GM23338 (cell line): ENCODE measurements at regions not wholly inside any gene's neighbourhood (a gene's known extent, or its start where the extent isn't known, plus 50 kb on each side); places are given as distances from the start of the nearest gene placed in this dataset.

Source experiments
- ATAC-seq: fragments of 200-7000 bp; cut with Tn5 transposase; 3 replicates; pipeline ENCODE4 v1.9.1; 2020
- DNase-seq: peaks from one replicate; pipeline ENCODE4 v3.0.0-alpha.2; 2015; ENCODE audit warnings: low spot score
- H2AFZ ChIP-seq: fragments of 200-600 bp; sonication (generic); 2 replicates; pipeline ENCODE4 v1.8.0; 2016; ENCODE audit warnings: antibody characterized with exemption, mild to moderate bottlenecking, moderate library complexity
- H3F3A ChIP-seq: fragments of 200-600 bp; sonication (generic); replicated peaks from 2 replicates; pipeline ENCODE4 v1.8.0; 2017; ENCODE audit warnings: antibody characterized with exemption, mixed run types, low read depth
- H3K27ac ChIP-seq: fragments of 200-600 bp; sonication (generic); 2 replicates; pipeline ENCODE4 v1.6.1; 2016; ENCODE audit warnings: low read depth
- H3K27me3 ChIP-seq: fragments of 200-600 bp; sonication (generic); 2 replicates; pipeline ENCODE4 v1.8.0; 2016; ENCODE audit warnings: mild to moderate bottlenecking, mixed run types, moderate library complexity; ENCODE audit not compliant: insufficient read depth
- H3K36me3 ChIP-seq: fragments of 200-600 bp; sonication (generic); 2 replicates; pipeline ENCODE4 v1.8.0; 2016; ENCODE audit warnings: mild to moderate bottlenecking; ENCODE audit not compliant: insufficient read depth
- H3K4me1 ChIP-seq: fragments of 200-600 bp; sonication (generic); 2 replicates; pipeline ENCODE4 v1.8.0; 2016; ENCODE audit warnings: mild to moderate bottlenecking, moderate library complexity; ENCODE audit not compliant: insufficient read depth
- H3K4me2 ChIP-seq: fragments of 200-600 bp; sonication (generic); 2 replicates; pipeline ENCODE4 v1.7.1; 2017; ENCODE audit warnings: mixed run types
- H3K4me3 ChIP-seq: fragments of 200-600 bp; sonication (generic); 2 replicates; pipeline ENCODE4 v1.6.1; 2016; ENCODE audit warnings: mixed run types
- H3K79me2 ChIP-seq: fragments of 200-600 bp; sonication (generic); replicated peaks from 2 replicates; pipeline ENCODE4 v1.8.0; 2017; ENCODE audit warnings: mild to moderate bottlenecking; ENCODE audit not compliant: insufficient read depth
- H3K9me2 ChIP-seq: fragments of 200-600 bp; sonication (generic); 2 replicates; pipeline ENCODE4 v1.8.0; 2017; ENCODE audit not compliant: insufficient read depth
- H4K20me1 ChIP-seq: fragments of 200-600 bp; sonication (generic); replicated peaks from 2 replicates; pipeline ENCODE4 v1.8.0; 2017; ENCODE audit warnings: mild to moderate bottlenecking; ENCODE audit not compliant: insufficient read depth
- H3K27ac Mint-ChIP-seq: 2 replicates; pipeline ENCODE4 v1.8.0; 2020; ENCODE audit warnings: inconsistent platforms, mild to moderate bottlenecking, moderate library complexity, mixed read lengths
- H3K27me3 Mint-ChIP-seq: 3 replicates; pipeline ENCODE4 v1.8.0; 2022; ENCODE audit warnings: low read depth, mild to moderate bottlenecking, moderate library complexity, mixed read lengths, inconsistent platforms; ENCODE audit not compliant: insufficient read depth, poor library complexity
- H3K36me3 Mint-ChIP-seq: 3 replicates; pipeline ENCODE4 v1.8.0; 2021; ENCODE audit warnings: low read depth, mild to moderate bottlenecking, inconsistent platforms, moderate library complexity, mixed read lengths
- H3K4me1 Mint-ChIP-seq: 3 replicates; pipeline ENCODE4 v1.8.0; 2020; ENCODE audit warnings: mild to moderate bottlenecking, inconsistent platforms, mixed read lengths
- H3K4me3 Mint-ChIP-seq: 3 replicates; pipeline ENCODE4 v1.8.0; 2021; ENCODE audit warnings: moderate library complexity, mild to moderate bottlenecking, inconsistent platforms, mixed read lengths
- H3K9me3 Mint-ChIP-seq: 3 replicates; pipeline ENCODE4 v1.8.0; 2020; ENCODE audit warnings: moderate library complexity, mild to moderate bottlenecking, inconsistent platforms, mixed read lengths
- CREB1 ChIP-seq: fragments of 250-450 bp; sonication (Bioruptor Pico); IDR thresholded peaks from 2 replicates; pipeline ENCODE4 v1.5.0; 2020; ENCODE audit warnings: low read depth, mild to moderate bottlenecking, moderate library complexity
- ETS1 ChIP-seq: IDR thresholded peaks from 2 replicates; pipeline ENCODE4 v1.6.1; 2016; ENCODE audit warnings: antibody characterized with exemption
- EZH2phosphoT487 ChIP-seq: fragments of 200-600 bp; sonication (generic); IDR thresholded peaks from one replicate; pipeline ENCODE4 v1.8.1; 2018; ENCODE audit warnings: antibody characterized with exemption; ENCODE audit not compliant: unreplicated experiment
- POLR2AphosphoS5 ChIP-seq: IDR thresholded peaks from 2 replicates; pipeline ENCODE4 v1.6.1; 2016; ENCODE audit warnings: antibody characterized with exemption, low read depth
- REST ChIP-seq: IDR thresholded peaks from one replicate; pipeline ENCODE4 v1.6.1; 2018; ENCODE audit warnings: antibody characterized with exemption; ENCODE audit not compliant: unreplicated experiment
- STAT1 ChIP-seq: IDR thresholded peaks from one replicate; pipeline ENCODE4 v1.6.1; 2016; ENCODE audit warnings: antibody characterized with exemption; ENCODE audit not compliant: unreplicated experiment
- ZNF114 ChIP-seq: fragments of 250-450 bp; sonication (Bioruptor Pico); IDR thresholded peaks from 2 replicates; pipeline ENCODE4 v1.5.0; 2020; ENCODE audit warnings: mild to moderate bottlenecking, moderate library complexity
- ZNF462 ChIP-seq: fragments of 250-450 bp; sonication (Bioruptor Pico); IDR thresholded peaks from 2 replicates; pipeline ENCODE4 v1.5.0; 2020; ENCODE audit warnings: mild to moderate bottlenecking, moderate library complexity

- TF ChIP-seq REST (no peak), ETS1 (no peak), EZH2phosphoT487 (no peak)
Measured at GRCh38 chr9:27627188-27627564, 53.9 kb upstream of the C9orf72 start (continued).

GRCh38 chr9:27628311-27628710 is 55.0 kb upstream of the C9orf72 start:
- no peaks in the 10 kb centered on the region for H3K36me3 ChIP-seq
- Mint-ChIP-seq H3K36me3 (no peaks in the 10 kb centered on the region), H3K9me3 (no peaks in the 10 kb centered on the region), H3K27me3 (no peaks in the 10 kb centered on the region), H3K27ac (no peak overlapping the region), H3K4me1 (peaks cover 12% of the 10 kb centered on the region), H3K4me3 (no peak overlapping the region)
- H3K4me1 ChIP-seq, result peaks cover 4% of the 10 kb centered on the region; the same call in 1 of the 2 replicates
- no peaks in the 10 kb centered on the region for H3K79me2 ChIP-seq
- H4K20me1 ChIP-seq, result no peaks in the 10 kb centered on the region
- H3K4me3 ChIP-seq, result no peak overlapping the region
- H3F3A ChIP-seq, result no peaks in the 10 kb centered on the region
- no peaks in the 10 kb centered on the region for H3K27me3 ChIP-seq
- no peak for DNase-seq
- ATAC-seq, result no peak
- no peak overlapping the region for H3K4me2 ChIP-seq
- no peak overlapping the region for H2AFZ ChIP-seq
- TF ChIP-seq CREB1 (CRISPR knock-in tag), result no peak
- H3K27ac ChIP-seq, result no peak overlapping the region
- no peaks in the 10 kb centered on the region for H3K9me2 ChIP-seq

GRCh38 chr9:27629425-27629824 is 56.1 kb upstream of the C9orf72 start:
- Mint-ChIP-seq H3K27me3 (no peaks in the 10 kb centered on the region), H3K27ac (no peak overlapping the region), H3K36me3 (no peaks in the 10 kb centered on the region), H3K4me1 (peaks cover 9% of the 10 kb centered on the region), H3K4me3 (no peak overlapping the region), H3K9me3 (no peaks in the 10 kb centered on the region)
- Histone ChIP-seq H3K4me3 (no peak overlapping the region), H3K4me2 (no peak overlapping the region), H3F3A (no peaks in the 10 kb centered on the region), H3K36me3 (no peaks in the 10 kb centered on the region), H4K20me1 (no peaks in the 10 kb centered on the region), H3K27ac (no peak overlapping the region), H2AFZ (no peak overlapping the region), H3K9me2 (no peaks in the 10 kb centered on the region), H3K79me2 (no peaks in the 10 kb centered on the region), H3K27me3 (no peaks in the 10 kb centered on the region), H3K4me1 (peaks cover 4% of the 10 kb centered on the region; the same call in 1 of the 2 replicates)
- ATAC-seq, result no peak
- no peak for DNase-seq
- no peak for TF ChIP-seq STAT1
- TF ChIP-seq POLR2AphosphoS5, result no peak
- TF ChIP-seq ZNF462, result no peak
- no peak for TF ChIP-seq ZNF114
